ENCODE measurements at regions not wholly inside any gene's neighbourhood (a gene's known extent, or its start where the extent isn't known, plus 50 kb on each side); places are given as distances from the start of the nearest gene placed in this dataset.
"Not testable (repeated sequence)": the region's sequence is repeated elsewhere in the genome, so short reads cannot be mapped to it uniquely, and the experiment has no call there.

GRCh38 chr19:31083105-31083504 is 266.1 kb downstream of the TSHZ3 start:
- DNase-seq = no peak

- DNase-seq = no peak
These were observed 274.0 kb downstream of the TSHZ3 start for GRCh38 chr19:31075146-31075655.

GRCh38 chr19:31074199-31075125 is 274.8 kb downstream of the TSHZ3 start:
- no peak for DNase-seq

- no peak for DNase-seq
These were observed 275.6 kb downstream of the TSHZ3 start for GRCh38 chr19:31073485-31074198.

GRCh38 chr19:31072451-31072850 is 276.8 kb downstream of the TSHZ3 start:
- no peak for DNase-seq

GRCh38 chr19:31071136-31071855 is 277.9 kb downstream of the TSHZ3 start:
- DNase-seq = no peak

- DNase-seq = no peak
These were observed 278.8 kb downstream of the TSHZ3 start for GRCh38 chr19:31070146-31071065.

GRCh38 chr19:31068268-31068667 is 281.0 kb downstream of the TSHZ3 start:
- no peak for DNase-seq

GRCh38 chr19:31066385-31066784 is 282.9 kb downstream of the TSHZ3 start:
- DNase-seq = no peak

- no peak for DNase-seq
These were observed 284.7 kb downstream of the TSHZ3 start for GRCh38 chr19:31064491-31064890.

- no peak for DNase-seq
These were observed 290.4 kb downstream of the TSHZ3 start for GRCh38 chr19:31058676-31059340.

- DNase-seq = no peak
These were observed 291.8 kb downstream of the TSHZ3 start for GRCh38 chr19:31057476-31057875.

GRCh38 chr19:31055454-31055853 is 293.8 kb downstream of the TSHZ3 start:
- DNase-seq = no peak

GRCh38 chr19:31054430-31054829 is 294.8 kb downstream of the TSHZ3 start:
- no peak for DNase-seq

GRCh38 chr19:31049431-31049830 is 299.8 kb downstream of the TSHZ3 start:
- DNase-seq = no peak

GRCh38 chr19:31046024-31046423 is 303.2 kb downstream of the TSHZ3 start:
- no peak for DNase-seq

GRCh38 chr19:31041461-31041860 is 307.8 kb downstream of the TSHZ3 start:
- no peak for DNase-seq

GRCh38 chr19:31039151-31039550 is 310.1 kb downstream of the TSHZ3 start:
- no peak for DNase-seq

GRCh38 chr19:31037286-31037980 is 311.8 kb downstream of the TSHZ3 start:
- no peak for DNase-seq

- not testable (repeated sequence) for DNase-seq
These were observed 317.8 kb downstream of the TSHZ3 start for GRCh38 chr19:31031455-31031854.

GRCh38 chr19:31023038-31023437 is 326.2 kb downstream of the TSHZ3 start:
- no peak for DNase-seq
